Limb (tissue), 2 donors: ENCODE measurements at regions not wholly inside any gene's neighbourhood (a gene's known extent, or its start where the extent isn't known, plus 50 kb on each side); places are given as distances from the start of the nearest gene placed in this dataset.

Experiments
- DNase-seq, 2 donors: peaks; one replicate each; pipeline ENCODE4 v3.0.0-alpha.2; 2016; ENCODE audit errors: extremely low spot score in 2 of 2

DNA sequence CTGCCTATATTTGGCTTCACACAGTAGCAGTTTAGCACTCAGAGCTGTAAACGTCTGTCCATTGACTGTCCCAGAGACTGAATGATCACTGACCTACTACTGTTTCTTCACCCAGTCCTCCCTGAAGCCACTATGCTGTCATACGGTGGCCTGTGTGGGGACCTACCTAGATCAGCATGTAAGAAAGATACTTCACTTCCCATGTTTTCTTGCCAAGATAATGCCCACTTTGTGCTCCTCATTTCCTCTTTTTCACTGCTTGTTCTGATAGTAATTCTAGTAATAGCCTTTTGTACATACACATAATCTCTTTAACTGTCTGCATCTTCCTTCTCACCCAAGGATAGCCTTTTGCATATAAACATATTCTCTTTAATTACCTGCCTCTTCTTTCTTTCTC, 109.9 kb upstream of the TIAM2 start:
- DNase-seq: no peak

DNA sequence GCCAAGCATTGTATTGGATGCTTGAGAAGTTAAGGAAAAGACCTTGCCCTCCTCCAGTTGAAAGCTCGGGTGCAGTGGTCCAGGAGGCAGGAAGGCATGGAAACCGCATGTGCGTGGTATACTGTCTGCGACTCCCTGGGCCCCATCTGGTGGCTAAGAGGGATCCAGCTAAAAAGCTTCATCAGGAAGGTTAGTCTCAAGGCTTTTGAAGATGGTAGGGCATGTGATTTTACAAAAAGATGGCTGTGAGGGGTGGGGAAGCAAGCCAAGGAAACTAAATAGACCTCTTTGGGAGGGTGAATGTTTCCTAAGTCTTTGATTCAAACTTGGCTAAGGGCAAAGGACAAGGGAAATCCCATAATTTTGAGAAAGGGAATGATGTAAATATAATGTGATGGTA, 109.1 kb upstream of the TIAM2 start:
- no peak for DNase-seq

DNA sequence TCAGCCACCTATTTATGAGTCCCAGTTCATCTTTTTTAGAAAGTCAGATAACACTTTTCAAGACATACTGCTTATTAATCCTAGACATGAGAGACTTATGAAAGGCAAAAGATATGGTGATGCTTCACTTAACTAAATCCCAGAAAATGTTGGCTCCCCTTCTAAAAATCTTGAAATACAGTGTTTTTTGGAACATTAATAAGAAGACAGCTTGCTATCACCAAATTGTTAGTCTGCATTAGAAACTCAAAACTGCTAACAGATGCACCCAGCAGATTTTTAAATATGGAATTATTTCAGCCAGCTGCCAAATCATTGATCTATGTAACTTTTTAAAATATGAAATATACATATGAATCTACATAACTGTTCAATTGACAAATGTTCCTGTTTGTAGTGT, 108.6 kb upstream of the TIAM2 start:
- no peak for DNase-seq

DNA sequence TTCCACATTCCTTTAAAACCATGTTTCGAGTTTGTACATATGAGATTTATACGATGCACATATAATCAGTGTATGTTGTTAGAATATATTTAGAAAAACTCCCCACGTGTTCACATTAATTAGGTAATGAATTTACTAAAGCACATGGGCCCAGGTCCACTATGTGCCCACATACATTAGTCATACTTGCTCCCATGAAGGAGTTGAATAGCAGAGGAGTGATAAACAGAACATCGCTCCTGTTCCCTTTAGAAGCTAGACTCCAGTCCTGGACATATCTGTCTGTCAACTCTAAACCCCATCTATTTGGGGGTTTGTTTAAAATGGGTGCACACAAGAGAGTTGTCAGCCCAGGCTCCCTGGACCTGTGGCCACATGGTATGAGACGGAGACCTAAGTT, 108.1 kb upstream of the TIAM2 start:
- no peak for DNase-seq

DNA sequence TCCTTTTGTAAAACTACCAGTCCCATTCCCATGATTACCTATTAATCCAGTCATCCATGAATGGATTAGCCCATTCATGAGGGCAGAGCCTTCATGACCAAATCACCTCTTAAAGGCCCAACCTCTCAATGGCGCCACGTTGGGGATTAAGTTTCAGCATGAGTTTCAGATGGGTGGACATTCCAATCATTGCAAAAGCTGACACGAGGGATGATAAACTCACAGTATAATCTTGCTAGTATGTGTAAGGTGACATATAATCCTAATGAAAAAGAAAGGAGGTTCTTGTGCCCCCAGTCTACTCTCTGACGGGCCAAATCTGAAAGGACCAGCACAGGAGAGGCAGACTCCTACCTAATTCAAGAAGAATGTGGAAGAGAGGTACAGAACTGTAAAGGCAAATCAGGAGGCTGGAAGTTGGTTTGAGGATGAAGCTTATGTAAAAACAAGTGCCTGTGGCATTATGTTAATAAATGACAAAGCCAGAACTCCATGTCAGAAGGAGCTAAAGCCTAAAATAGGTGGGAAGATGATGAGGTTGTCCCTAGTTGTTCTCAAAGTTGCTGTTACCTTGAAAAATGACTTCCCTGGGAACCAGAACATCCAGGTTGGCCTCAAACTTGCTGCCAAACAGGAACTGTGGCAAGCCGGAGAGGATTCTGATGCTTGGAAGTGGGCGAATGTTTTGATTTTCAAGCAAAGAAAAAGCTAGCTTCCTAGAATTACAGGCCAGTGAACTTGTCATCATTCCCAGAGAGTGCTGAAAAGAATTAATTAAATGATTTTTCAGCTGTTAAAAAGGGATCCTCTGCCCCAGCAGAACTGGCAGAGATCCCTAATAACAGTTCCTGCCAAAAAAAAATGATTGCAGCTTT, 106.5 kb upstream of the TIAM2 start:
- no peak for DNase-seq

DNA sequence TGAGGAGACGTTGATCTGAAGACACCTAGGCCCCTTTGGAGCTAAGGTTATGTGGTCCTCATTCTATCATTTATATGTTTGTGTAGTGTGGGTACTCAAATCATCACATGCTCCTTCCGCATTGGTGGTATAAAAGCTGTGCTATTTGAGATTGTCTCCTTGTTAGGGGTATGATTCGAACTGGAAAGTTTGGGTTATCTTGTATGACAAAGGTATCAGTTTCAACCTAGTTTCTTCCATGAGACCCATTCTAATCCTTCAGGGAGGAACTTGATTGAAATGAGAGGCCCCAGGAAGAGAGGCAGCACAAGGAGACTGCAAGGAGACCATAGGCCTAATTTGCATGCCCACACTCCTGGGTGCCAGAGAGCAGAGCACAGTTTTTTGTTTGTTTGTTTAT, 104.2 kb upstream of the TIAM2 start:
- DNase-seq: no peak

DNA sequence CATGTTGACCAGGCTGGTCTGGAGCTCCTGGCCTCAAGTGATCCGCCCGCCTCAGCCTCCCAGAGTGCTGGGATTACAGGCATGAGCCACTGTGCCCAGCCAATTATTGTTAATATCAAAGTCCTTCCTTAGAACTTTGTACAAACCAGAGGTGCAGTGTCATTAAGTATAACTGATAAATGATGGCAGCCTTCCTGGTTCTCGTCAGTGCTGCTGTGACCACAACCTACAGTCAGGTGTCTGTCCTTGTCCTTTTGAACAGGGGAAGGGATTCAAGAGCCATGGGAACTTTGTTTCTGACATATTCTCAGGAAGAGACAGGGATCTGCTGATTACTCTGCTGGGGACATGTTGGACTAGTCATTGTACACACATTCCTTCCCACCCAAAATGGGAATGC, 103.2 kb upstream of the TIAM2 start:
- no peak for DNase-seq

DNA sequence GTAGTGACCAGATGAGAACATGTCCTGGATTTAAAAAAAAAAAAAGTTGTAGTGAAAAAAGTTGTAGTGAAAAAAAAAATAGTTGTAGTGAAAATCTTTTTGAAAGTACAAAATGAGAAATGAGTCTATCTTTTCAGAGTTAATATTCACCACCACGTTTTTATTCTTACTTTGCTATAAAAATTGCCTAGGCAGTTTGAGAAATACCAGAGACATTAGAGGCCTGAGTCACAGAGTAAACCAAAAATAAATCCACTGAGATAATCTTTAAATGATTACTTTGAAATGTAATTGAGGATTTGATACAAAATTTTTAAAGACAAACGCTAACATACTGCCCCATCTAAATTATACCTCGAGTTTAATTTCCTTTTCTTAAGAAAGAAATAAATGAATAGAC, 101.2 kb upstream of the TIAM2 start:
- DNase-seq: no peak

DNA sequence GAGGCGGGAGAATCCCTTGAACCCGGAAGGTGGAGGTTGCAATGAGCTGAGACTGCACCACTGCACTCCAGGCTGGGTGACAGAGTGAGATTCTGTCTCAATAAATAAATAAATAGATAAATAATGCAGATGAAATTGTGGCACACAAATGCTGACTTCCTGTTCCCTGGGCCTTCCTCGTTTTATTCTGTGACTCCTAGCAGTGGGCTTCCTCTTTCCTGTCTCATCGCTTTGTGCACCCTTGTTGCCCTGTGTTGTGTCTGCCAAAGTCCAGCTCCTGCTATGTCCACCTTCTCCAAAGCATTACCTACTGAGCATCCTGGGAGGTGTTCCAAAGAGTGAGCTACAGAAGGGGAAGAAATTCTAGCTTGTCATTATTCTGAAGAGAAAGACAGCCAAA, 100.2 kb upstream of the TIAM2 start:
- DNase-seq: no peak

DNA sequence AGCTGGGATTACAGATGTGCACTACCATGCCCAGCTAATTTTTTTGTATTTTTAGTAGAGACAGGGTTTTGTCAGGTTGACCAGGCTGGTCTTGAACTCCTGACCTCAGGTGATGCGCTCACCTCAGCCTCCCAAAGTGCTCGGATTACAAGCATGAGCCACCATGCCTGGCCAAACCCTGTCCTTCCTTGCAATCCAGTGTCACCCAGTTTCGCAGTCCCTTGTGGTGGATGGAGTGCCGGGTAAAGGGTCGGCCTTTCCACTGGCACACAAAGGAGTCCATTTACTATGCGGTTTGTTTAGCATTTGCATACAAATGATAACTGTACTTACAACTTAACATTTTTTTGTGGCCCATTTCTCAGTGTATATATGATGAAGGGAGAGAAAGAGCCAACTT, 99.3 kb upstream of the TIAM2 start:
- DNase-seq: no peak

DNA sequence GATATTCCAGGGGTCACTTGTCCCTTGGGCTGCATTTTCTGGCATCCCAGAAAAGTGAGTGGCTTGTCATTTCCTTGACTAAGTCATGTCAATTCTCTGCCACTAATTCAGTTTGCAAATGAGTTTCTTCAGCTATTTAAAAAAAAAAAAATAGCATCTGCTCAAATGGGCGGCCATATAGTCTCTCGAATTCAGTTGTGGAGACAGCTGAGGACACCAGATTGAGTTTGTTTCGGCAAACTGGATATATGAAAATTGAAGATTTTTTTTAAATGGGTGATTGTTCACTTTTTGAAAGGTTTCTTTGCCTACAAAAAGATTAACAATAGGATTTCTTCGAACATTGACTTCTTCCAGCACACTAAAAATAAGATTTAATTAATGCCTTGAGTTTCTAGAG, 96.3 kb upstream of the TIAM2 start:
- DNase-seq: no peak

DNA sequence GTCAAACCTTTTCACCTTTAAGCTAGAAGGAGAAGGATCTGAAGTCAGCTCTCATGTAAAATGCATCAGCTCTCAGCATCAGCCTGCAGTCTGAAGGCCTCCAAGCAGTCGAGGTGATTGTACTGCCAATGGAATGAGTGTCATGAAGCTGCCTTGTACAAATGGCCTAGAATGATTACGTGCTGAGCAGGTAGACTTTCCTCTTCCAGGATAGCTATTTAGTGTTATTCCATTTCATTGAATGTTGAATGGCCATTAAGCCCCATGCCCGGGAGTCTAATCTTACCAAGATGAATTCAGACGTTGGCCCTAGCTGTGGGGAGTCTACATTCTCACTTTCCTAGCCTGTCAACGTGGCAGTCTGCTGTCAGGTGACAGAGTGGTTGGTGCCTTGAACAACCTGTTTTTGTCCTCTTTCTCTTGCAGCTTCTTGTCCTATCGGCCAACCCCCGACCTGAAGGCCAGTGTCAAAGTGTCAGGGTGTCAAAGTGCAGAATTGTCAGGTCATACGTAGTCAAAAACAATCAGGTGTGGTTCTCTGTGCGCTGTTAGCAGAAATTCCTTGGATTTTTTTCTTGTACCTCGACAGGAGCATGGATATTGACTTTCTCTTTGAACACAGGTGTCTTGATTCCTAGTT, 95.2 kb upstream of the TIAM2 start:
- DNase-seq: no peak

DNA sequence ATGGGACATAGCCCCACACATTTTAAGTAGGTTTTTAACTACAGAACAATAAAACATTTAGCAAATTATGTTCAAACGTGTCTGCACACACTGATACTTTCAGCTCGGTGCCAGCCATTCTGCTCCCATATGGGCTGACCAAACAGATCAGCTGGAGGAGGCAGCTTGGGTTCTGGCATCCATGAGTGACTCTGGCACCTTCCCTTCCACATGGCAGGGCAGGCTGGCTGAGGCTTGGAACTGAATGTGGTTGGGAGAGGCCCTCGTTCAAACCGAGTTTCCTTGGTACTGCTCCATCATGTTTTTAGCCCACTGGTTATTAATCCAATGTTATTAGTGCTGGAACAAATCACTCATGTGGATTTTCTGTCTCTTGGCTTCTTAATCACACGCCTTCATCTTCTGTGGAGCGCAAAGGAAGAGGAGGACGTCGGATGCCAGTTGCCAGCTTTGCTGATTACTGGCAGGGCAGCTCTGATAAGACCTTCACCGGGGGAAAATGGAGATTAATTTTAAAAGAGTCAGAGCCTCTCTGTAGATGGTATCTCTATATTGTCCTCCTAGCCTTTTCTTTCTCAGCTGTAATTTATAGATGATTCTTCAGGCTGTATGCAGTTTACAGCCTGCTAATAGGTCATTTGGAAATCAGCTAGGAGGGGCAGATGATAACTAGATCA, 93.1 kb upstream of the TIAM2 start:
- DNase-seq: no peak

DNA sequence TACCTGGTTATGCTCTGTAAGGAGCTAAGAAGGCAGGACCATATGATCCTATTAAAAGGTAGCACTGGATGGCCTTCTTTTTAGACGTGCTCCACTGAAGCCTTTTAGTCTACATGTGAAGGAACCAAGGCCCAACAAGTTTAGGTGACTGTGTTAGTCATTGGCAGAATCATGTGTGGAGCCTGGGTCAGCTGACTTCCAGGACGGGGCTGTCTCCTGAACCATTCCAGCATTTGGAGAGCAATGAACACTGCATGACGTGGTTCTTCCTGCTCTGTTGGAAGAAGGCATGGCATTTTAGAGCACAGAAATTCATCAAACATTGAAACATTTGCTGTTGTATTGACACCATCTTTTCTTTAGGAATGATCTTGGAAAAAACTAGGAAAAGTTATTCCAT, 87.8 kb upstream of the TIAM2 start:
- DNase-seq: no peak

DNA sequence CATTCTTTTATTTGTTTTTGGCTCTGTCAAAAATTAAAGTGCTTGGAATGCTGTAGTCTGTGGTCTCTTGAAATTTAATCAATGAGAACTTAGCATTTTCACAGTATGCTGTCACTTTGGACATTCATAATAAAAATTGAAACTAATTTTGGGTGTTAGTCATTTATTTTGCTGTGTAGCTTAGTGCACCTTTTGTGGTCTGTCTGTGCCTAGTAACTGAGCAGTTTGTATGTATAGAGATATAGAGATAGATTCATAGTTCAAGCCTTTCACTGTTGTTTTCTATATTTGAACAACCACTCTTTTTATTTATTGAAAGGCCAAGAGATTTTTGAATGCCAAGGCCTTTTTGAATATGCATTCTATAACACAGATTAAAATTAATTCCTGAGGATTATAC, 86.4 kb upstream of the TIAM2 start:
- no peak for DNase-seq

DNA sequence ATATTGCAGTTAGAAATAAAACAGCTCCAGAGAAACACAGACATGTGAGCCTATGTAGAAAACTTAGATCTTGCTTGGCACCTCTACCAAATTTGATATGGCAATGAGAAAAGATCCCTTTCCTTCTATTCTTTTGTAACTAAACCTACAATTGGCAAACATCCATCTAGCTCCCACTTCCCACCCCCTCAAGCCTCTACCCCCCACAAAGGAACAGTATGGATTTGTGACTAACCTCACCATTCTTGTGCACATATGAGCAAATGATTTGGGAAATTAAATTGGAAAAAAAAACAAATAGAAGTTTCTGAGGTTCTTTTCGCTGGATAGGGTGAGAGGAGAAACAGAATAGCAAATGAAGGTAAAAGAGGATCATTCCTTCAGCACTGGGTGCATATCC, 85.8 kb upstream of the TIAM2 start:
- DNase-seq: no peak

DNA sequence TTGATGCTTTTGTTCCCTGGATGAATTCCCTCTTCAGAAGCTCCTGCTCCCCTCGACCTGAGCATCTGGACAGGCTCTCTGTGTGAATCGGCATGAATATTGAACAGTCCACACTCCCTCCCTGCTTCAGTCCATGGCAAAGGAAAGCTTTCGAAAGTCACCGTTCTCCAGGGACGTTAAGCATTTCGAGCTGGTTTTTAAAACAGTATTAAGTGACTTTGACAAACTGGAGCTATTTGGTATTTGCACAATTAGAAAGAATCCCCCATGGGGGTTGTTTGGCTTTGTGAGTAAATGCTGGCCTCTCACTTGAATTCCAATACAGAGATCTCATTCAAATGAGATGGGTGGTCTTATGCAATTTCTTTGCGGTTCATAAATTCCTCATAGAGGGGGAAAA, 85.3 kb upstream of the TIAM2 start:
- DNase-seq: no peak

DNA sequence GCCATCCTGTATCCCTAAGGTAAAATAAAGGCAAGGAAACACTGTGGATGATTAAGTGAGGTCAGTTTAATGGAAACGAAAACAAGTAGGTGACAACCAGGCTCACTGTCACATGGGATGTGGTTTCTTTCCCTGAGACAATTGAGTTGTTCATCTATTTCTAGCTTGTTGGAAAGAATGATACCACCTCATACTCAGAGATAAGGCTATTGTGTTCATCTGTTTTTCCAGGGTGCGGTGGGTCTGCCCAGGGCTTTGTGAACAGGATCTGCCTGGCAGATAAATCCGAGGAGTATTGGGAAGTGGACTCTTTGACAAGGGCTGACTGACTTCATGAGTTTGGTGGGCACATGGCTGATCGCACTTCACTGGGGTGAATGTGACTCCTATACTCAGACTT, 80.8 kb upstream of the TIAM2 start:
- DNase-seq: no peak

DNA sequence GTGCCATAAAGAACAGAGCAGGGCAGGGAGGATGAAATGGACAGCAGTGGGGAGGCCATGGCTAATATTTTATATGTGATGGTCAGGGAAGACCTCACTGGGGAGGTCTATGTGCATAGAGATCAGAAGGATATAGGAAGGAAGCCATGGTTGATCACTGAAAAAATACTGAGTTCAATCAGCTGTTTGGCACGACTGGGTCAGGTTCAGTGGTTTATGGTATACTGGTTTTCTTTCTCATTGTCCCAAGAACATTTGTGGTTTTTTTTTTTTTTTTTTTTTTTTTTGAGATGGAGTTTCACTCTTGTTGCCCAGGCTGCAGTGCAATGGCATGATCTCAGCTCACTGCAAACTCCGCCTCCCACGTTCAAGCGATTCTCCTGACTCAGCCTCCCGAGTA, 78.3 kb upstream of the TIAM2 start:
- DNase-seq: no peak

DNA sequence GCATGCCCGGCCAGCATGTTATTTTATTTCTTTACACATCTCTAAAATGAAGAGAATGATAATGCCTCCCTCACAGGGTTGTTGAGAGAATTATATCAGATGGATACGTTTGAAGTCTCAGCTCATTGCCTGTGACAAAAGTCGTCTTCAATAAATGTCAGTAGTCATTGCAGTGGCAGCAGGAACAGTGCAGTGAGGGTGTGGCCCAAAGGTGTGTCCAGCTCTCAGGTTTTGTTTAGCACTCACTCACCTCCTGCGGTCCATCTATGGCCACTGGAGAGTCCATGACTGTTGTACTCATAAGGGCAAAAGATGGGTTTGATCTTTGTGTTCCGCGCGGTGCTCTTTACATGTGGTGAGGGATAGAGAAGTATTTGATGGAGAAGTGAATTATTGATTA, 77.2 kb upstream of the TIAM2 start:
- no peak for DNase-seq

DNA sequence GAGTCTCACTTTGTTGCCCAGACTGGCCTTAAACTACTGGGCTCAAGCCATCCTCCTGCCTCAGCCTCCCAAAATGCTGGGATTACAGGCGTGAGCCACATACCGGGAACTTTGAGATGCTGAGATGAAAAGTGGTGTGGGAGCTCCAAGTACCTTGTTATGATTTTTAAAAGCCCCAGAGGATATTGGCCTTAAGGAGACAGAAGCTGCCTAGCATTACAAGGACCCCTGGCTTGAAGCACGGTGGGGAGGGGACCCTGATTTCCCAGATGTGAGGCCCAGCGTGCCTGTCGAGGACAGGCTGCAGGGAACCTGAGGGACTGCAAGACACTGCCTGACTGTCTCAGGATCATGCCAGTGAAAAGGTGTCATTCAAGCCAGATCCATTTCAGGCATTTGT, 75.3 kb upstream of the TIAM2 start:
- DNase-seq: no peak

DNA sequence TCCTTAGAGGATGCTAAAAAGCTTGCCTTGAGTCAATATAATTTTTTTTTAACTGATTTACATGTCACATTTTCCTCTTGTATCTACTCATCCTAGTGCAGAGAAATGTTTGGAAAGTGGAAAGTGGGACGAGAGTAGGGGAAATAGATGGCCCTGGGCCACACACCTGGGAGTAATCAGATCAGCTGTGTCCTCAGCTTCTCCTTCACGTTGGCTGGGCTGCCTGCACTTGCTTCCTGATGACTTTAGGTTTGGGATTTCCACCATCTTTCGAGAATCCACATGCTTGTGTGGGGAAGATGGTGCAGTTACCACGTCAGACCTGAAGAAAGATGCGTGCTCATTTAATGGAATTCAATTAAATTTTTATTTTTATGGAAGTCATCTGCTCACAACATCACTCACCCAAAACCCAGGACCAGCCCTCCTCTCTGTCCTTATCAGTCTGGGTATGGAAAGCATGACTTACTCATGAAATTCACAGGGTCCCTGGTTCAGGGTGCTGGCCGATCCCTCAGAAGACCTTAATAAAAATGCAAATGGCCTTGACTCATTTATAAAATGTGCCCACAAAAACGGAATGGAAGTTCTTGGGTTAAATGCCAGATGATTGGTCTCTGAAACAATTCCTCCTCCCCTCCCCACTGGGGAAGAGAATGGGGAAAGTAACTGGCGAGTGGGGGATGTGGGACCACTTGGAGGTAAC, 74.5 kb upstream of the TIAM2 start:
- no peak for DNase-seq
